Embryonic facial prominence (tissue), 1 donor: ENCODE measurements at regions not wholly inside any gene's neighbourhood (a gene's known extent, or its start where the extent isn't known, plus 50 kb on each side); places are given as distances from the start of the nearest gene placed in this dataset.

ENCODE experiments used
- DNase-seq: peaks from one replicate; pipeline ENCODE4 v3.0.0-alpha.2; 2016; ENCODE audit errors: extremely low spot score

DNA sequence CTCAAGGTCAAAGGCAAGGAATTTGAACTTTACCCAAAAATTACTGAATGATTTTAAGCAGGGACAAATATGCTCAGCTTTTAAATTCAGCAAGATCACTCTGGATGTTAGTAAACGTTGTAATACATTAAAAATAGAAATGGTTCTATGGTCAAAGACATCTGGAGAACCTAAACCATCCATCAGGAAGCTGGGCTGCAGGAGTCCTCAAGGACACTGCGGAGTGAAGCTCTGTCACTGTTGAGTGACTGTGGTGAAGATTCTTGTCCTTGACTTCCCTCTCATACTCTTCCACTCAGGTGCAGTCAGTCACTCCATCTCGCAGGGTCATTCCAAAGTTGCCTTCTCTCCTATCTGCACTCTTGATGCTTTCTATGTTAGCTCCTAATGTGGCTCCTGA is 450.7 kb downstream of the FOXO1 start:
- DNase-seq: no peak

DNA sequence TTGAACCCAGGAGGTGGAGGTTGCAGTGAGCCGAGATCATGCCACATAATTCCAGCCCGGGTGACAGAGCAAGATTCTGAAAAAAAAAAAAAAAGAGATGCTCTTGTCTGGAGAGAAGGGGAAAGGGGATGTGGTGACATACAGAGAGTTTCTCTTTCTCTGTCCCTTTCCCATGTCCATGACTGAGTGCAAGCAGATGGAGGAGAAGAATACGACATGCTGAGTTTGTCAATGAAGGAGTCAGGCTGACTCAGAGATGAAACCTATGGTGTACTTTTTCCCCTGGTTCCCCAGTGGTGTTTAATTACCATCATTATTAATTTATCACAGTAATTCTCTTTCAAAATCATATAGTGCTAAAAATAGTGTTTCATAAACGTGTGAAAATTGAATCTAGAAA is 448.8 kb downstream of the FOXO1 start:
- no peak for DNase-seq

- DNase-seq: no peak
Observed at GRCh38 chr13:40220299-40220935, 446.0 kb downstream of the FOXO1 start.

- no peak for DNase-seq
Observed at GRCh38 chr13:40221131-40221459, 445.3 kb downstream of the FOXO1 start.

DNA sequence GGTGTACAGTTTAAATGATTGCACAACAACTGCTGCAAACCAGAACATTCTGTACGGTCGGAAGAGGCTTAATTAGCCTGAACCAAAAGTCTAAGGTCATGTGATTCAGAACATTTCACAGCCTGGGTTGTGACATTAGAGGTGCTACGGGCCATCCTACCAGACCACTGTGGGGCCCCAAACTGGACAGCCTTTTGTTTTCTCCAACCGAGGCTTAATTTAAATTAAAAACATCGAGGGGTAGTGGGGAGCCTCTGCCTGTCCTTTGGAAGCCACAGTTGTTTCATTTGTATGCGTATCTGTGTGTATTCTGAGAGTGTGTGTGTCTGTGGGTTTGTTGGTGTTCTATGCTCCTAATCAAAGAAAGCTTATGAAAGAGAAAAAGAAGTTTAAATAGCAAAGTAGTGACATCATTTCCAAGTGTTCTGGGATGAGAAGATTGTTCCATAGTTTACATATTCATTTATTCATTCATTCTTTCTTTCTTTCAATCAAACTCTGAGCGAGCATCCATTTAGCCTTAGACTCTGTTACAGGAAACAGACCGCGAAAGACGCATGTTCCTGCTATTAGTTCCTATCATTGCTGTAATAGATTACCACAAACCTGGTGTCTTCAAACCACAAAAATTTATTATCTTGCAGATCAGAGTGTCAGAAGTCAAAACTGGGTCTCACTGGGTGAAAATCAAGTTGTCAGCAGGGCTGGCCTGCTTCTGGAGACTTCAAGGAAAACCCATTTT is 444.8 kb downstream of the FOXO1 start:
- peak; percentile 16 for DNase-seq

DNA sequence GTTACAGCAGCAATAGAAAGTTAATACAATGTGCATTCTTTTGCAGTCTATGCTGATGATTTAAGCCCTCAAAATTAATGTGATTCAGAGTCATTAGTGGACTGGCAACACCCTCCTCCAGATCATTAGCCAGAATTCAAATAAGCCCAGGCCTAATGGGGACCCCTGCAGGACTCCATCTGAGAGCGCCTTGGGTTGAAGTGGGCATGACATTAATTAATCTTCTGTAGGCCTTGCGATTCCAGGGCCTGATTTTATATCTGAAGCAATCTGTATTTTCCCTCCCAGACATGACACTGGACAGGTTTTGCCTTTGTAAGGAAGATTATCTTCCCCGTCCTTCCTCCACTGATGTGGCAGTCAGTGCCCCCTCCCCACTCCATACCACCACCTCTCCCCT is 442.9 kb downstream of the FOXO1 start:
- no peak for DNase-seq

GRCh38 chr13:40228496-40228895 is 437.9 kb downstream of the FOXO1 start:
- no peak for DNase-seq

DNA sequence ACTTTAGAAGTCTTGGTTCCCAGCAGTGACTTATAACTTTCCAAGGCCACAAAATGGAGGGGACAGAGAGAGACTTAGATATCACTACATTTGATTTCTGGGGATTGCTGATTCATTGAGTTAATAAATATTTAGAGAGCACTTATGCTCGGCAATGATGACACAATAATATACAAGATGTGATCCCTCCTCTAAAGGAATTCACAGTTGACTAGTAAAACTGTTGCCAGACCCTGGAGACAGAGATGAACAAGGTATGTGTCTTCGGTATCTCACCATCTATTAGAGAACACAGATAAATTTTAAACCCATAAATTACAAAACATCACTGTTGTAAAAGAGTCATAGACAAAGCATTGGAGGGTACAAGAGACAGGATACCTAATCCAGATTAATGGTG is 437.5 kb downstream of the FOXO1 start:
- DNase-seq: no peak

DNA sequence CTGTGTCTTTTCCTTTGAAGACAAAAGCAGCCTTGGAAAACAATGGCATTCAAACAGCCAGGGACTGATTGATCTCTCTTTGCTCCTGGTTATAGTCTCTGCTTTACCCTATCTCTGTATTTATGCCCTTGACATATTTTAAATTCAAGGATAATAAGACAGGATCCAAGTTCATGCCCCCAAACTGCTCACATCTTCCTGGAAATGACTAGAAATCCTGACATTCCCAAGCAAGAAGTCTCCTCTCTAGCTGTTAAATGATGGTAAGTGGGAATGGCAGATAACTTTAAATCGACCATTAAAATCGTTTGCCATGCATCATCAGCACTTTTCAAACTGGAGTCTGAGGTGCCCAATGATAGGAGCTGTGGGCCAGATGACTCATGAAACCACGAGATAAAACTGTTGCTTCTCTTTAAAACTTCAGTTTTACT is 435.6 kb downstream of the FOXO1 start:
- no peak for DNase-seq

- no peak for DNase-seq
Observed at GRCh38 chr13:40231311-40231710, 435.1 kb downstream of the FOXO1 start.

DNA sequence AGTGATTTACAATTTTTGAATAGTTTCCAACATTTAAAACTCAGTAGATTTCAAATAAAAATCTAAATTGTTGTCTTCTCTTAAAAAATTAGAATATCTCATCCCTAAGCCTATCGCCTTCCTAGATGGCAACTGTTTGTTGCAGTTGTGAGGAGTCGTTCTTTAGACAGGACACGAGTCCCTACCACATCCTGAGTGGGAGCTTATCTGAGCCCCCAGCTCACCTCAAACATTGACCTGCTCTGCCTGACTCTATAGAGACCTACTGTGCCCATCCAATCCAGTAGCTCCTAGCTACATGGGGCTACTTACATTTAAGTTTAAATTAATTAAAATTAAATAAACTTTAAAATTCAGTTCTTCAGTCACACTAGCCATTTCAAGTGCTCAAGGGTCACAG is 434.7 kb downstream of the FOXO1 start:
- no peak for DNase-seq

- DNase-seq: no peak
Observed at GRCh38 chr13:40232311-40233040, 434.0 kb downstream of the FOXO1 start.

- DNase-seq: no peak
Observed at GRCh38 chr13:40233731-40234195, 432.7 kb downstream of the FOXO1 start.

- no peak for DNase-seq
Observed at GRCh38 chr13:40235160-40235796, 431.2 kb downstream of the FOXO1 start.

DNA sequence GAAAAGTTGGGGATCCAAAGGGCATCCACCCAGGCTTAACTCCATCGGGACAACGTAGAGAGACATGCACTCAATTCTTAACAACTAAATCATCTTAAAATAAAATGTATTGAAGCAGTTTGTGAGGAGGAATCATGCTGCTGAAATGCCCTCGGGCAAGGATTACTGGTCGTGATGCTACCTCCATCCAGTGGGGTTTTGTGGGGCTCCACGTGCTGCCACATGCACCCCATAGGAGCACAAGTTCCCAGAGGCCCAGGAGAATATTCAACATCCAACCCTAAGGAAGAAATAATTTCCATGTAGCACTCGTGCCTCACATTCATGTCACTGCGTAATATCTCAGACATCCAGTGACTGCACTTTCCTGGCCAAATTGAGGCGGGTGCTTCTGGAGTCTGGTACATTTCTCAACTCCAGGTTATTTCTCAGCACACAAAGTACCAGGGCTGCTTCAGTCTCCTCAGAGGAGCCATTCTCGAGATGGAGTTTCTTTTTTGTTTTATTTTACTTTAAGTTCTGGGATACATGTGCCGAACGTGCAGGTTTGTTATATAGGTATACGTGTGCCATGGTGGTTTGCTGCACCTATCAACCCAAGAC is 429.8 kb downstream of the FOXO1 start:
- DNase-seq: no peak

- DNase-seq: no peak
Observed at GRCh38 chr13:40238761-40239160, 427.7 kb downstream of the FOXO1 start.

GRCh38 chr13:40240293-40240692 is 426.1 kb downstream of the FOXO1 start:
- no peak for DNase-seq

DNA sequence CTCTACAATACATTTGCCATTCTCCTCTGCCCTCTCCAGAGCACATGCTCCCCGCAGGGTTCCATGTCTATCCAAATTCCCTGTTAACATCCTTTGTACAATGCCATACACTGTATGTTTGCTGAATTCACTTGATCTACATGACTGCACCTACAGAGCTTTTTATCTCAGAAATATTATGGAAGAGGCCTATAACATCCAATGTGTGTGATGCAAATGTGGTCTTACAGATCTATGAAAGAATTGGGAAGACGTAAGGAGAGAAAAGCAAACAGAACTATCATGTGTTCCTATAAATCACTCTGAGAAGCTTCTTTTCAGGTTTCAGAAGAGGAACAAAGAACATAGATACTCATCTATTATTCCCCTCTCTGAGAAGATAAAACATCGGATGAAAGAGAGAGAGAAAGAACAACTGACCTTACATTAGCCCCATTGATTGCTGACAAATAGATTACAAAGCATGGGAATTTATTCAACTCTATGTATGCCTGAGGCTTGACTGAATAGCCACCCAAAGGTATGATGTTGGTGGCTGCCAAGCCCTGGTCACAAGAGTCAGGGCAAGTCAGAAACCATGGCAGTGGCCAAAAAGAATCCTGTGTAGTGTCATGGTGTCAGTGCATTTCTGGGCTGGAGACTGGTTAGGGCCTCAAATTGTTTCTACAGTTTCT is 425.2 kb downstream of the FOXO1 start:
- no peak for DNase-seq

GRCh38 chr13:40243047-40243446 is 423.4 kb downstream of the FOXO1 start:
- DNase-seq: no peak

- no peak for DNase-seq
Observed at GRCh38 chr13:40243982-40244381, 422.5 kb downstream of the FOXO1 start.

- no peak for DNase-seq
Observed at GRCh38 chr13:40245567-40245966, 420.9 kb downstream of the FOXO1 start.
